GM12873 (cell line): ENCODE measurements at regions not wholly inside any gene's neighbourhood (a gene's known extent, or its start where the extent isn't known, plus 50 kb on each side); places are given as distances from the start of the nearest gene placed in this dataset.

ENCODE experiments used
- CTCF ChIP-seq: IDR thresholded peaks from 2 replicates; pipeline ENCODE4 v1.5.1; 2012; ENCODE audit warnings: low read depth, mild to moderate bottlenecking, moderate library complexity, low read length, control low read depth; ENCODE audit not compliant: insufficient read depth; ENCODE audit errors: missing control alignments

GRCh38 chr12:14315501-14315900, 50.0 kb upstream of the ATF7IP start:
- TF ChIP-seq CTCF: no peak
